LNCAP (cell line): ENCODE measurements at regions not wholly inside any gene's neighbourhood (a gene's known extent, or its start where the extent isn't known, plus 50 kb on each side); places are given as distances from the start of the nearest gene placed in this dataset.

ENCODE experiments used
- CTCF ChIP-seq: fragments of 450-650 bp; IDR thresholded peaks from 2 replicates; pipeline ENCODE4 v1.5.1; 2017; ENCODE audit warnings: mild to moderate bottlenecking

- no peak for TF ChIP-seq CTCF
Measured at GRCh38 chrX:20522420-20522819, 255.7 kb upstream of the RPS6KA3 start.

- no peak for TF ChIP-seq CTCF
Measured at GRCh38 chrX:20521222-20521621, 254.5 kb upstream of the RPS6KA3 start.

GRCh38 chrX:20519826-20520225 is 253.1 kb upstream of the RPS6KA3 start:
- no peak for TF ChIP-seq CTCF

- no peak for TF ChIP-seq CTCF
Measured at GRCh38 chrX:20519146-20519545, 252.4 kb upstream of the RPS6KA3 start.

- TF ChIP-seq CTCF, result no peak
Measured at GRCh38 chrX:20517565-20517964, 250.9 kb upstream of the RPS6KA3 start.

- no peak for TF ChIP-seq CTCF
Measured at GRCh38 chrX:20515841-20516461, 249.2 kb upstream of the RPS6KA3 start.

GRCh38 chrX:20514358-20514757 is 247.6 kb upstream of the RPS6KA3 start:
- no peak for TF ChIP-seq CTCF

GRCh38 chrX:20513185-20513584 is 246.5 kb upstream of the RPS6KA3 start:
- TF ChIP-seq CTCF, result no peak
